ENCODE measurements at regions not wholly inside any gene's neighbourhood (a gene's known extent, or its start where the extent isn't known, plus 50 kb on each side); places are given as distances from the start of the nearest gene placed in this dataset.

DNA sequence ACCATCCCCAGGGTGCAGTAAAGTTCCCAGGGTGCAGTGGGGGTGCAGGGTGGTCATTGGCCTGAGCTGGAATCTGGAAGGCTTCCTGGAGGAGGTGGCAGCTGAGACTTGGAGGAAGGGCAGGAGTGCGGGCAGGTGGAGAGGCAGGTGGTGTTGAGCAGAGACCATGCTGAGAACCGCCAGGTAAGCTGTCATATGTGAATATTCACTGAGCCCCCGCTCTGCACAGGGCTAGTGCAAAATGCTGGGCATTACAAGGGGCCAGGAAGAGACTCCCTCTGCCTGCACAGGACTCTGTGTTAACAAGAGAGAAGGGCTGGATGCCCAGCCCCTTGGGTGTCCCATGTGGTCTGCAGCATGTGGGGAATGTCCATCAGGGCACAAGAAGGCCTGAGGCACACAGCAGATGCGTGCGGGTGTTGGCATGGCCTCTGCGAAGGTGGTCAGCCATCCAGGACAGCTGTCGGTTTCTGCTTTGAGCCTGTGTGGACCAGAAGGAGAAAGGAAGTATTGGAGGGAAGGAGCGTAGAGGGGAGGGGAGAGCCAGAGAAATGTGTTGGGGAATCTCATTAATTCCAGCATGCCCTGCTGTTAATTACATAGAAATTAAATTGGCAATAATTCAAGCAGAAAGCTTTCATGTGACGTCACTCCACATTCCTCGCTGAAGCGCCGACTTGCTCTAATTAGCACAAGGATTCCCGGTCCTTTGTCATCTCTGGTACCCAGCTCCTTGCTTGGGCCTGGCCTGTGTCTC, 62.8 kb upstream of the OTOS start:
- no peak overlapping the region for H2AFZ ChIP-seq (ENCODE audit: low read depth)
- no peaks in the 10 kb centered on the region for H3K36me3 ChIP-seq (replicated peaks in 1 of 2; ENCODE audit: control insufficient read depth in 1 of 2, insufficient read depth in 2 of 2, low read length in 1 of 2)
- no peaks in the 10 kb centered on the region for H3K9me2 ChIP-seq
- ChIA-PET CTCF (interaction anchor here (1.1 to 1.2 kb wide), 2 partner anchors 18 to 51 kb away, joined by 3 read pairs; no protein-coding TSS in a partner anchor), POLR2A (interaction anchor here (0.7 kb wide), 2 partner anchors 10 to 11 kb away, joined by 3 read pairs; no protein-coding TSS in a partner anchor)
- H3K27ac ChIP-seq (ENCODE audit: low read depth in 2 of 2, low read length in 1 of 2), result no peak overlapping the region
- no peaks in the 10 kb centered on the region for H3K9me3 ChIP-seq
- no peak for TF ChIP-seq RXRA (IDR thresholded peaks at IDR 0.05; ENCODE audit: borderline replicate concordance, low read depth)
- TF ChIP-seq, protein P1, sequence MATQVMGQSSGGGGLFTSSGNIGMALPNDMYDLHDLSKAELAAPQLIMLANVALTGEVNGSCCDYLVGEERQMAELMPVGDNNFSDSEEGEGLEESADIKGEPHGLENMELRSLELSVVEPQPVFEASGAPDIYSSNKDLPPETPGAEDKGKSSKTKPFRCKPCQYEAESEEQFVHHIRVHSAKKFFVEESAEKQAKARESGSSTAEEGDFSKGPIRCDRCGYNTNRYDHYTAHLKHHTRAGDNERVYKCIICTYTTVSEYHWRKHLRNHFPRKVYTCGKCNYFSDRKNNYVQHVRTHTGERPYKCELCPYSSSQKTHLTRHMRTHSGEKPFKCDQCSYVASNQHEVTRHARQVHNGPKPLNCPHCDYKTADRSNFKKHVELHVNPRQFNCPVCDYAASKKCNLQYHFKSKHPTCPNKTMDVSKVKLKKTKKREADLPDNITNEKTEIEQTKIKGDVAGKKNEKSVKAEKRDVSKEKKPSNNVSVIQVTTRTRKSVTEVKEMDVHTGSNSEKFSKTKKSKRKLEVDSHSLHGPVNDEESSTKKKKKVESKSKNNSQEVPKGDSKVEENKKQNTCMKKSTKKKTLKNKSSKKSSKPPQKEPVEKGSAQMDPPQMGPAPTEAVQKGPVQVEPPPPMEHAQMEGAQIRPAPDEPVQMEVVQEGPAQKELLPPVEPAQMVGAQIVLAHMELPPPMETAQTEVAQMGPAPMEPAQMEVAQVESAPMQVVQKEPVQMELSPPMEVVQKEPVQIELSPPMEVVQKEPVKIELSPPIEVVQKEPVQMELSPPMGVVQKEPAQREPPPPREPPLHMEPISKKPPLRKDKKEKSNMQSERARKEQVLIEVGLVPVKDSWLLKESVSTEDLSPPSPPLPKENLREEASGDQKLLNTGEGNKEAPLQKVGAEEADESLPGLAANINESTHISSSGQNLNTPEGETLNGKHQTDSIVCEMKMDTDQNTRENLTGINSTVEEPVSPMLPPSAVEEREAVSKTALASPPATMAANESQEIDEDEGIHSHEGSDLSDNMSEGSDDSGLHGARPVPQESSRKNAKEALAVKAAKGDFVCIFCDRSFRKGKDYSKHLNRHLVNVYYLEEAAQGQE (IDR thresholded peaks at IDR 0.05; ENCODE audit: low read depth, low read length), result no peak
- TF ChIP-seq, protein P2, sequence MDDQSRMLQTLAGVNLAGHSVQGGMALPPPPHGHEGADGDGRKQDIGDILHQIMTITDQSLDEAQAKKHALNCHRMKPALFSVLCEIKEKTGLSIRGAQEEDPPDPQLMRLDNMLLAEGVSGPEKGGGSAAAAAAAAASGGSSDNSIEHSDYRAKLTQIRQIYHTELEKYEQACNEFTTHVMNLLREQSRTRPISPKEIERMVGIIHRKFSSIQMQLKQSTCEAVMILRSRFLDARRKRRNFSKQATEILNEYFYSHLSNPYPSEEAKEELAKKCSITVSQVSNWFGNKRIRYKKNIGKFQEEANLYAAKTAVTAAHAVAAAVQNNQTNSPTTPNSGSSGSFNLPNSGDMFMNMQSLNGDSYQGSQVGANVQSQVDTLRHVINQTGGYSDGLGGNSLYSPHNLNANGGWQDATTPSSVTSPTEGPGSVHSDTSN (IDR thresholded peaks at IDR 0.05), result no peak
- TF ChIP-seq TEAD4 (IDR thresholded peaks at IDR 0.05; ENCODE audit: borderline replicate concordance, insufficient read depth), result no peak
- TF ChIP-seq, protein P3, sequence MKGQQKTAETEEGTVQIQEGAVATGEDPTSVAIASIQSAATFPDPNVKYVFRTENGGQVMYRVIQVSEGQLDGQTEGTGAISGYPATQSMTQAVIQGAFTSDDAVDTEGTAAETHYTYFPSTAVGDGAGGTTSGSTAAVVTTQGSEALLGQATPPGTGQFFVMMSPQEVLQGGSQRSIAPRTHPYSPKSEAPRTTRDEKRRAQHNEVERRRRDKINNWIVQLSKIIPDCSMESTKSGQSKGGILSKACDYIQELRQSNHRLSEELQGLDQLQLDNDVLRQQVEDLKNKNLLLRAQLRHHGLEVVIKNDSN (IDR thresholded peaks at IDR 0.05; ENCODE audit: borderline replicate concordance, low read depth), result no peak
- no peak for TF ChIP-seq CHD2 (IDR thresholded peaks at IDR 0.05; ENCODE audit: low read length, partially characterized antibody)
- TF ChIP-seq GABPA (IDR thresholded peaks at IDR 0.05; ENCODE audit: low read depth), result no peak
- TF ChIP-seq, protein P4, sequence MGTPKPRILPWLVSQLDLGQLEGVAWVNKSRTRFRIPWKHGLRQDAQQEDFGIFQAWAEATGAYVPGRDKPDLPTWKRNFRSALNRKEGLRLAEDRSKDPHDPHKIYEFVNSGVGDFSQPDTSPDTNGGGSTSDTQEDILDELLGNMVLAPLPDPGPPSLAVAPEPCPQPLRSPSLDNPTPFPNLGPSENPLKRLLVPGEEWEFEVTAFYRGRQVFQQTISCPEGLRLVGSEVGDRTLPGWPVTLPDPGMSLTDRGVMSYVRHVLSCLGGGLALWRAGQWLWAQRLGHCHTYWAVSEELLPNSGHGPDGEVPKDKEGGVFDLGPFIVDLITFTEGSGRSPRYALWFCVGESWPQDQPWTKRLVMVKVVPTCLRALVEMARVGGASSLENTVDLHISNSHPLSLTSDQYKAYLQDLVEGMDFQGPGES (IDR thresholded peaks at IDR 0.05; ENCODE audit: low read depth, low read length), result no peak
- no peak for TF ChIP-seq EZH2phosphoT487 (IDR thresholded peaks at IDR 0.05; ENCODE audit: borderline replicate concordance, low read depth)
- TF ChIP-seq, protein P5, sequence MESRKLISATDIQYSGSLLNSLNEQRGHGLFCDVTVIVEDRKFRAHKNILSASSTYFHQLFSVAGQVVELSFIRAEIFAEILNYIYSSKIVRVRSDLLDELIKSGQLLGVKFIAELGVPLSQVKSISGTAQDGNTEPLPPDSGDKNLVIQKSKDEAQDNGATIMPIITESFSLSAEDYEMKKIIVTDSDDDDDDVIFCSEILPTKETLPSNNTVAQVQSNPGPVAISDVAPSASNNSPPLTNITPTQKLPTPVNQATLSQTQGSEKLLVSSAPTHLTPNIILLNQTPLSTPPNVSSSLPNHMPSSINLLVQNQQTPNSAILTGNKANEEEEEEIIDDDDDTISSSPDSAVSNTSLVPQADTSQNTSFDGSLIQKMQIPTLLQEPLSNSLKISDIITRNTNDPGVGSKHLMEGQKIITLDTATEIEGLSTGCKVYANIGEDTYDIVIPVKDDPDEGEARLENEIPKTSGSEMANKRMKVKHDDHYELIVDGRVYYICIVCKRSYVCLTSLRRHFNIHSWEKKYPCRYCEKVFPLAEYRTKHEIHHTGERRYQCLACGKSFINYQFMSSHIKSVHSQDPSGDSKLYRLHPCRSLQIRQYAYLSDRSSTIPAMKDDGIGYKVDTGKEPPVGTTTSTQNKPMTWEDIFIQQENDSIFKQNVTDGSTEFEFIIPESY (IDR thresholded peaks at IDR 0.05; ENCODE audit: borderline replicate concordance, low read depth), result no peak
- TF ChIP-seq YY1 (IDR thresholded peaks at IDR 0.05; ENCODE audit: low read depth), result no peak
- TF ChIP-seq TCF12 (IDR thresholded peaks at IDR 0.05), result no peak
- no peak for TF ChIP-seq NRF1 (IDR thresholded peaks at IDR 0.05; ENCODE audit: low read depth, low read length)
- no peak for TF ChIP-seq RCOR1 (IDR thresholded peaks at IDR 0.05; ENCODE audit: low read length)
- TF ChIP-seq, protein P6, sequence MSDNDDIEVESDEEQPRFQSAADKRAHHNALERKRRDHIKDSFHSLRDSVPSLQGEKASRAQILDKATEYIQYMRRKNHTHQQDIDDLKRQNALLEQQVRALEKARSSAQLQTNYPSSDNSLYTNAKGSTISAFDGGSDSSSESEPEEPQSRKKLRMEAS (IDR thresholded peaks at IDR 0.05; ENCODE audit: low read depth), result no peak
- TF ChIP-seq MXI1 (IDR thresholded peaks at IDR 0.05; ENCODE audit: low read depth, low read length), result no peak
- no peak for TF ChIP-seq MEF2A (IDR thresholded peaks at IDR 0.05; ENCODE audit: borderline replicate concordance, low read depth)
- no peak for TF ChIP-seq JUND (IDR thresholded peaks at IDR 0.05)
- TF ChIP-seq RAD21 (IDR thresholded peaks at IDR 0.05; ENCODE audit: low read length), result no peak
- TF ChIP-seq FOSL2 (IDR thresholded peaks at IDR 0.05; ENCODE audit: borderline replicate concordance, low read depth), result no peak
- H3K4me2 ChIP-seq, result no peak overlapping the region
- WGBS (ENCODE audit: low lambda C conversion rate), result 56% methylated on average over 13 of the region's 13 CpGs
- no peak for DNase-seq
- no peaks in the 10 kb centered on the region for H3K27me3 ChIP-seq (ENCODE audit: insufficient read depth)
- no peak overlapping the region for H3K9ac ChIP-seq
- H3K4me3 ChIP-seq (ENCODE audit: low read depth in 2 of 2, low read length in 1 of 2), result no peak overlapping the region
- H4K20me1 ChIP-seq (ENCODE audit: insufficient read depth), result no peaks in the 10 kb centered on the region
- no peaks in the 10 kb centered on the region for H3K79me2 ChIP-seq (ENCODE audit: insufficient read depth)
- no peaks in the 10 kb centered on the region for H3F3A ChIP-seq (replicated peaks; ENCODE audit: insufficient read depth)
- H3K4me1 ChIP-seq (ENCODE audit: control insufficient read depth in 1 of 2, insufficient read depth in 2 of 2, low read depth in 1 of 2, low read length in 1 of 2), result no peaks in the 10 kb centered on the region; a peak in 1 of 4 replicates

Measured in SK-N-SH (cell line).